Keratinocyte (primary cell): ENCODE measurements at regions not wholly inside any gene's neighbourhood (a gene's known extent, or its start where the extent isn't known, plus 50 kb on each side); places are given as distances from the start of the nearest gene placed in this dataset.

Source experiments
- DNase-seq: peaks from one replicate; pipeline ENCODE4 v3.0.0-alpha.2; 2011; ENCODE audit warnings: low read depth, missing footprints, low spot score
- FAIRE-seq: peaks from 2 replicates; lab custom pipeline; 2011; peaks lifted over from hg19 to GRCh38; lab: Jason Lieb, UNC
- H2AFZ ChIP-seq: 2 replicates; pipeline ENCODE4 v1.6.0; 2012; ENCODE audit warnings: low read length, control low read depth, inconsistent platforms; ENCODE audit not compliant: control insufficient read depth
- H3K27ac ChIP-seq: 2 replicates; pipeline ENCODE4 v1.5.1; 2011; ENCODE audit warnings: low read length; ENCODE audit not compliant: control insufficient read depth, insufficient read depth
- H3K27me3 ChIP-seq: 3 replicates; pipeline ENCODE4 v1.6.0; 2011; ENCODE audit warnings: low read length; ENCODE audit not compliant: control insufficient read depth, insufficient read depth; ENCODE audit errors: extremely low read depth
- H3K36me3 ChIP-seq, 2 experiments: 2 replicates in 1 of 2; 3 replicates in 1 of 2; pipeline ENCODE4 v1.5.1; 2011; ENCODE audit warnings: low read length in 2 of 2, mild to moderate bottlenecking in 1 of 2; ENCODE audit not compliant: control insufficient read depth in 2 of 2, insufficient read depth in 2 of 2; ENCODE audit errors: extremely low read depth in 1 of 2
- H3K4me1 ChIP-seq: 3 replicates; pipeline ENCODE4 v1.5.1; 2011; ENCODE audit warnings: low read length; ENCODE audit not compliant: control insufficient read depth, insufficient read depth; ENCODE audit errors: extremely low read depth
- H3K4me2 ChIP-seq: 3 replicates; pipeline ENCODE4 v1.6.0; 2011; ENCODE audit warnings: low read depth, low read length; ENCODE audit not compliant: control insufficient read depth, insufficient read depth; ENCODE audit errors: extremely low read depth
- H3K4me3 ChIP-seq, 3 experiments: fragments of 200-600 bp in 1 of 3; sonication (generic) in 1 of 3; 2 replicates in 2 of 3; 3 replicates in 1 of 3; pipeline ENCODE4 v1.5.1; 2011 to 2016; ENCODE audit warnings: low read length in 3 of 3, mild to moderate bottlenecking in 3 of 3, control low read depth in 2 of 3, inconsistent platforms in 1 of 3, low read depth in 1 of 3, mixed read lengths in 1 of 3, mixed run types in 1 of 3, moderate library complexity in 1 of 3; ENCODE audit not compliant: control insufficient read depth in 2 of 3, insufficient read depth in 2 of 3; ENCODE audit errors: extremely low read depth in 1 of 3
- H3K79me2 ChIP-seq: 2 replicates; pipeline ENCODE4 v1.6.0; 2012; ENCODE audit warnings: low read length; ENCODE audit not compliant: control insufficient read depth, insufficient read depth
- H3K9ac ChIP-seq: 3 replicates; pipeline ENCODE4 v1.6.0; 2011; ENCODE audit warnings: low read length; ENCODE audit not compliant: control insufficient read depth, insufficient read depth; ENCODE audit errors: extremely low read depth
- H3K9me1 ChIP-seq: 3 replicates; pipeline ENCODE4 v1.6.0; 2011; ENCODE audit warnings: low read length; ENCODE audit not compliant: control insufficient read depth, insufficient read depth; ENCODE audit errors: extremely low read depth
- H3K9me3 ChIP-seq: 2 replicates; pipeline ENCODE4 v1.5.1; 2012; ENCODE audit warnings: low read depth, low read length; ENCODE audit not compliant: control insufficient read depth
- H4K20me1 ChIP-seq: 3 replicates; pipeline ENCODE4 v1.6.0; 2011; ENCODE audit warnings: low read length; ENCODE audit not compliant: control insufficient read depth, insufficient read depth; ENCODE audit errors: extremely low read depth
- EZH2 ChIP-seq: IDR thresholded peaks from one replicate; pipeline ENCODE4 v1.6.1; 2012; ENCODE audit warnings: inconsistent platforms, mild to moderate bottlenecking, low read length, moderate library complexity
- dilution Hi-C: fragments of 300-500 bp; cut with MboI; formaldehyde crosslinking; loops from one replicate; pipeline ENCODE4 v1.7.0; 2020; ENCODE audit warnings: low sequenced_read_pairs; ENCODE audit not compliant: extremely low pct_ligation_motif_present
- TF ChIP-seq, protein P1 (sequence below), 3 experiments: IDR thresholded peaks in 1 of 3; conservative IDR thresholded peaks in 1 of 3; optimal IDR thresholded peaks in 1 of 3; 2 replicates in 2 of 3; 3 replicates in 1 of 3; pipeline versions ENCODE3 to v1.5.1; 2011; ENCODE audit warnings: low read length in 3 of 3, mild to moderate bottlenecking in 3 of 3, moderate library complexity in 2 of 3, control low read depth in 1 of 3, inconsistent platforms in 1 of 3; ENCODE audit not compliant: insufficient read depth in 2 of 3; ENCODE audit errors: extremely low read depth in 1 of 3

DNA sequence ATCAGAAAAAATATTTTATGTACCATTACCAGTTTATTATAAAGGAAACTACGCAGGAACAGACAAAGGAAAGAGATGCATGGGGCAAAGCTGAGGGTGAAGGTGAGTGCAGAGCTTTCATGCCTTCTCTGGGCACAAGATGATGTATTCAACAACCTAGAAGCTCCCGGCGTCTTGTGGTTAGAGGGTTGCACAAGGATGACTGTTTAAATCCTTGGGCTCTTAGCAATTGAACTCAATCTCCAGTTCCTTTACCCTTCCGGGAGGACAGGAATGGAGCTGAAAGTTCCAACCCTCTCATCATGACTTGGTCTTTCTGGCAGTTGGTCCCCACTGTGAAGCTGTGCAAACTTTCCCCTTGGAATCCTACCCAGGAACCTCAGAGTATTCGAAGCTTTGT, 542.0 kb downstream of the EPHA3 start:
- DNase-seq (no peak), FAIRE-seq (no peak)
- no peaks in the 10 kb centered on the region for H3K27me3 ChIP-seq
- no peak overlapping the region for H2AFZ ChIP-seq
- H4K20me1 ChIP-seq: no peaks in the 10 kb centered on the region
- no peaks in the 10 kb centered on the region for H3K36me3 ChIP-seq
- H3K4me3 ChIP-seq: no peak overlapping the region
- no peaks in the 10 kb centered on the region for H3K9me1 ChIP-seq
- dilution Hi-C loops: no loop called here
- H3K4me1 ChIP-seq: no peaks in the 10 kb centered on the region
- H3K79me2 ChIP-seq: no peaks in the 10 kb centered on the region
- no peaks in the 10 kb centered on the region for H3K9me3 ChIP-seq
- H3K4me2 ChIP-seq: no peak overlapping the region
- TF ChIP-seq EZH2: no peak
- TF ChIP-seq, protein P1, sequence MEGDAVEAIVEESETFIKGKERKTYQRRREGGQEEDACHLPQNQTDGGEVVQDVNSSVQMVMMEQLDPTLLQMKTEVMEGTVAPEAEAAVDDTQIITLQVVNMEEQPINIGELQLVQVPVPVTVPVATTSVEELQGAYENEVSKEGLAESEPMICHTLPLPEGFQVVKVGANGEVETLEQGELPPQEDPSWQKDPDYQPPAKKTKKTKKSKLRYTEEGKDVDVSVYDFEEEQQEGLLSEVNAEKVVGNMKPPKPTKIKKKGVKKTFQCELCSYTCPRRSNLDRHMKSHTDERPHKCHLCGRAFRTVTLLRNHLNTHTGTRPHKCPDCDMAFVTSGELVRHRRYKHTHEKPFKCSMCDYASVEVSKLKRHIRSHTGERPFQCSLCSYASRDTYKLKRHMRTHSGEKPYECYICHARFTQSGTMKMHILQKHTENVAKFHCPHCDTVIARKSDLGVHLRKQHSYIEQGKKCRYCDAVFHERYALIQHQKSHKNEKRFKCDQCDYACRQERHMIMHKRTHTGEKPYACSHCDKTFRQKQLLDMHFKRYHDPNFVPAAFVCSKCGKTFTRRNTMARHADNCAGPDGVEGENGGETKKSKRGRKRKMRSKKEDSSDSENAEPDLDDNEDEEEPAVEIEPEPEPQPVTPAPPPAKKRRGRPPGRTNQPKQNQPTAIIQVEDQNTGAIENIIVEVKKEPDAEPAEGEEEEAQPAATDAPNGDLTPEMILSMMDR (optimal IDR thresholded peaks at IDR 0.05 in 1 of 3, IDR thresholded peaks at IDR 0.05 in 1 of 3, conservative IDR thresholded peaks at IDR 0.05 in 1 of 3; ENCODE audit: extremely low read depth in 1 of 3, insufficient read depth in 2 of 3, low read length in 3 of 3): no peak
- no peak overlapping the region for H3K9ac ChIP-seq
- no peak overlapping the region for H3K27ac ChIP-seq

DNA sequence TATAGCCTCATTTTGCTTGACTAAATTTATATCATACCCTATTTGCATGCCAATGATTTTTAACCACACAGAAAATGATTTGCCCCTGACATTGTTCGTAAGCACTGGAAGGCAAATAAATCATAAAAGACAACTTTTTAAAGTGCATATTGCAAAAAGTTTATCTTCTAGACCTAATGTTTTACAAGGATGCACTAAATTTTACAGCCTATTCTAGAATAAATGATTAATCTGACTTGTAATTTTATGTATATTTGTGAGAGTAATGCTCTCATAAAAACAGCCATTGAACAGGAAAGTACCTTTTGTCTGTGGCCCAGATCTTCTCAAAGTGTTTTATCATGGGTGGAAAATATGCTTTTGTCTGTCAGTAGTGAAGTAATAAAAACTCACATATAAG, 546.6 kb downstream of the EPHA3 start:
- DNase-seq (no peak), FAIRE-seq (no peak)
- TF ChIP-seq EZH2: no peak
- TF ChIP-seq, protein P1 (optimal IDR thresholded peaks at IDR 0.05 in 1 of 3, IDR thresholded peaks at IDR 0.05 in 1 of 3, conservative IDR thresholded peaks at IDR 0.05 in 1 of 3; ENCODE audit: extremely low read depth in 1 of 3, insufficient read depth in 2 of 3, low read length in 3 of 3): no peak
- H2AFZ ChIP-seq: no peak overlapping the region
- no peak overlapping the region for H3K9ac ChIP-seq
- H3K27ac ChIP-seq: no peak overlapping the region
- dilution Hi-C loops: no loop called here
- H3K4me2 ChIP-seq: no peak overlapping the region
- no peaks in the 10 kb centered on the region for H4K20me1 ChIP-seq
- no peaks in the 10 kb centered on the region for H3K9me1 ChIP-seq
- H3K27me3 ChIP-seq: no peaks in the 10 kb centered on the region
- H3K79me2 ChIP-seq: no peaks in the 10 kb centered on the region
- H3K36me3 ChIP-seq: no peaks in the 10 kb centered on the region
- H3K4me3 ChIP-seq: no peak overlapping the region
- H3K9me3 ChIP-seq: no peaks in the 10 kb centered on the region
- no peaks in the 10 kb centered on the region for H3K4me1 ChIP-seq
